ENCODE measurements at regions not wholly inside any gene's neighbourhood (a gene's known extent, or its start where the extent isn't known, plus 50 kb on each side); places are given as distances from the start of the nearest gene placed in this dataset.

DNA sequence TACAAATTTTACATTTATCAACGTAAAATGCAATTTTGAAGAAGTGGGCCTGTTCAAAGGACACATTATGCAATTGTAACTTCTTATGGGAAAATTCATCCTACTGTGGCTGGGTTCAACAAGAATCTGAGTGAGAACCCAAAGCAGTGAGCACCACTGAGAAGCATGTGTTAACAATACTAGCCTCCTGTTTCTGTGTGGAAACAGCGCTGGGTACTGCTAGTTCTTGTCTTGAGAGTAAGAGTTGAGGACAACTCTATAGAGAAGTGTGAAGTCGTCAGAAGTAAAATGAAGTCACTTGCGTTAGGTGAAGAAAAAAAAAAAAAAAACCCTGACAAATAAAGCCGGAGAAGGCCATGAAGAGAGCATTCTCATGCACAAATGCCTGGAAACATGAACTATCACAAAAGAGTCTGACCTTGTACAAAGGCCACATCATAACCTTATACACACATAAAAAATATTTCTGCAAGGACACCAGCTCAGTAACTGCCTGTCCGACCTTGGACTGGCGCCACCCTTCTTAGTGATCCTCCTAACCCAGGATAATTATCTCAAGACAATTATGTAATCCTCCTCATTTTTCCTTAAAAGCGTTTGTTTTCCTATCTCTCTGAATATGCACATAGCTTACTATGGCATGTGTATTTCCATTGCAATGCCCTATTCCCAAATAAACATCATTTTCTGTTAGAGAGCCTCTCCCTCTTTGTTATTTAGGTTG is 554.9 kb downstream of the HTR7 start:
- DNase-seq = peak in 6 of 7 donors; percentile 18 to 56 (median 42)
- H3K27ac ChIP-seq = no peak overlapping the region
- H3K9me3 ChIP-seq (replicated peaks in 1 of 3) = no peaks in the 10 kb centered on the region
- H3K36me3 ChIP-seq (replicated peaks in 1 of 2) = no peaks in the 10 kb centered on the region
- WGBS, 4 donors = 43 to 48% (median 44%) methylated on average over 8 of the region's 8 CpGs
- H3K4me3 ChIP-seq = no peak overlapping the region
- peaks cover 6% of the 10 kb centered on the region for H3K27me3 ChIP-seq
- H3K4me1 ChIP-seq (replicated peaks in 1 of 2) = peaks cover 9 to 12% of the 10 kb centered on the region in 2 donors
- intact Hi-C loops (cut with DNase I) = no loop called here
- no peak for TF ChIP-seq POLR2A (IDR thresholded peaks at IDR 0.05)
- TF ChIP-seq, protein P1, sequence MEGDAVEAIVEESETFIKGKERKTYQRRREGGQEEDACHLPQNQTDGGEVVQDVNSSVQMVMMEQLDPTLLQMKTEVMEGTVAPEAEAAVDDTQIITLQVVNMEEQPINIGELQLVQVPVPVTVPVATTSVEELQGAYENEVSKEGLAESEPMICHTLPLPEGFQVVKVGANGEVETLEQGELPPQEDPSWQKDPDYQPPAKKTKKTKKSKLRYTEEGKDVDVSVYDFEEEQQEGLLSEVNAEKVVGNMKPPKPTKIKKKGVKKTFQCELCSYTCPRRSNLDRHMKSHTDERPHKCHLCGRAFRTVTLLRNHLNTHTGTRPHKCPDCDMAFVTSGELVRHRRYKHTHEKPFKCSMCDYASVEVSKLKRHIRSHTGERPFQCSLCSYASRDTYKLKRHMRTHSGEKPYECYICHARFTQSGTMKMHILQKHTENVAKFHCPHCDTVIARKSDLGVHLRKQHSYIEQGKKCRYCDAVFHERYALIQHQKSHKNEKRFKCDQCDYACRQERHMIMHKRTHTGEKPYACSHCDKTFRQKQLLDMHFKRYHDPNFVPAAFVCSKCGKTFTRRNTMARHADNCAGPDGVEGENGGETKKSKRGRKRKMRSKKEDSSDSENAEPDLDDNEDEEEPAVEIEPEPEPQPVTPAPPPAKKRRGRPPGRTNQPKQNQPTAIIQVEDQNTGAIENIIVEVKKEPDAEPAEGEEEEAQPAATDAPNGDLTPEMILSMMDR (IDR thresholded peaks at IDR 0.05) = no peak

DNA sequence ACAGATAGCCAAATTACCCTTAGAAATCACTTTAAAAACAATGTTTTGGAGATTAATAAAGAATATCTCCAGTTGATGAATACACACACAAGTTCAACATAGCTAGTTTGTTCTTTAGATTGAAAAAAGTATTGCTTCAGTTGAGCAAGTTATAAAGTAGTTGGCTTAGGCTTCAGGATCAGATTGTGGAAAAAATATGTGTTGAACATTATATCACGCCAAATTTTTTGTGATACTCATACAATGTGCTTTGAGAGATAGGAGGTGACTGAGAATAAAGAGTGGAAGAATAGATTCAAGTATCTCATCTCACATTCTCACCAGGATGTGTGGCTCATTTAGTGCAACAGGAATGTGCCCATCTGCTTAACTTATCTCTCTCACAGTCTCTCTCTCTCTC is 553.3 kb downstream of the HTR7 start:
- Histone ChIP-seq H3K9me3 (replicated peaks in 1 of 3) (no peaks in the 10 kb centered on the region), H3K27me3 (peaks cover 6% of the 10 kb centered on the region), H3K36me3 (replicated peaks in 1 of 2) (no peaks in the 10 kb centered on the region), H3K4me1 (replicated peaks in 1 of 2) (peaks cover 9 to 12% of the 10 kb centered on the region in 2 donors), H3K27ac (no peak overlapping the region), H3K4me3 (no peak overlapping the region)
- no peak for DNase-seq
- intact Hi-C loops (cut with DNase I) = no loop called here
- WGBS, 4 donors = 0 to 65% (median 0%) methylated on average over 1 of the region's 1 CpG
- TF ChIP-seq, protein P1 (IDR thresholded peaks at IDR 0.05) = no peak
- no peak for TF ChIP-seq POLR2A (IDR thresholded peaks at IDR 0.05)

DNA sequence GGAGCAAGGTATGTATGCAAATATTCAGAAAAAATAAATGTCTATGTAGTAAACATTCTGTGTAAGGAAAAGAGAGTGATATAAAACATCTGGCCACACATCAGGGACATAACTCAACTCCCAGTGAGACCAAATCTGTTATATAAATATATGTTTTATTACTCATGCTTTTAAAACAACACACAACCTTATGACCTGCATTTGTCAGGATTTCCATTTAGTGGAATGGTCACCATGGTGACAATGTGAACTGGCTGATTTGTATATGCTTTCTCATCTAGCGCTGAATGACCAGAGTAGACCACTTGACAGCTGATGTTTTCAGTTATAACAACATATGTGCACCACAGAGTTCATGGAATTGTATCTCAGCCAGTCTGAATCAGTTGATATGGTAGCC is 551.7 kb downstream of the HTR7 start:
- TF ChIP-seq, protein P1 (IDR thresholded peaks at IDR 0.05) = no peak
- H3K4me3 ChIP-seq = no peak overlapping the region
- H3K27ac ChIP-seq = no peak overlapping the region
- DNase-seq = no peak
- intact Hi-C loops (cut with DNase I) = no loop called here
- peaks cover 6% of the 10 kb centered on the region for H3K27me3 ChIP-seq
- WGBS, 4 donors = 66 to 86% (median 78%) methylated on average over 1 of the region's 1 CpG
- no peaks in the 10 kb centered on the region for H3K9me3 ChIP-seq (replicated peaks in 1 of 3)
- peaks cover 9 to 12% of the 10 kb centered on the region in 2 donors for H3K4me1 ChIP-seq (replicated peaks in 1 of 2)
- H3K36me3 ChIP-seq (replicated peaks in 1 of 2) = no peaks in the 10 kb centered on the region

DNA sequence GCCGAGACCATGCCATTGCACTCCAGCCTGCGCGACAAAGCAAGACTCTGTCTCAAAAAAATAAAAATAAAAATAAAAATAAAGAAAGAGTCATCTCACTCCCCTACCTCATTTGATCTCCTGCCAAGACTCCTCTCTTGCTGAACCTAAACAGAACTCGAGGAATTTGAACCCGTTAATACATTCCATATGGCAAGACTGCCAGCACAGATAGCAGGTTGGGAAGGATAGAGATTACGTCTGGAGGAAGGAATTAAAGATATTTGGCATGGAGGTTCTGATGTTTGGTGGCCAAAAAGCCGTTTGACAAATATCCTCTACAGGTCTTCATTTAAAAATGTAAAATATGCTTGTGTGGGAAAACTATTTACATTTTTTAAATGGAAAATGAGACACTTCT is 549.6 kb downstream of the HTR7 start:
- Histone ChIP-seq H3K27me3 (peaks cover 6% of the 10 kb centered on the region), H3K27ac (no peak overlapping the region), H3K9me3 (replicated peaks in 1 of 3) (no peaks in the 10 kb centered on the region), H3K4me1 (replicated peaks in 1 of 2) (peaks cover 3% of the 10 kb centered on the region in 2 donors), H3K4me3 (no peak overlapping the region), H3K36me3 (replicated peaks in 1 of 2) (no peaks in the 10 kb centered on the region)
- no peak for DNase-seq
- TF ChIP-seq, protein P1 (IDR thresholded peaks at IDR 0.05) = no peak
- TF ChIP-seq POLR2A (IDR thresholded peaks at IDR 0.05) = no peak
- 68 to 71% (median 71%) methylated on average over 7 of the region's 7 CpGs for WGBS, 4 donors
- intact Hi-C loops (cut with DNase I) = no loop called here

Measured in adrenal gland (tissue), 9 donors.